ENCODE measurements at regions not wholly inside any gene's neighbourhood (a gene's known extent, or its start where the extent isn't known, plus 50 kb on each side); places are given as distances from the start of the nearest gene placed in this dataset.

- TF ChIP-seq EP300 (IDR thresholded peaks at IDR 0.05), result no peak
- TF ChIP-seq POLR2A (IDR thresholded peaks at IDR 0.05), result no peak
- no peak for TF ChIP-seq CTCF (IDR thresholded peaks at IDR 0.05)
- no peak for TF ChIP-seq POLR2AphosphoS5 (IDR thresholded peaks at IDR 0.05)
- no peak overlapping the region for H3K4me3 ChIP-seq
- H3K36me3 ChIP-seq, result no peaks in the 10 kb centered on the region
- H3K4me1 ChIP-seq, result no peaks in the 10 kb centered on the region
- H3K9me3 ChIP-seq, result no peaks in the 10 kb centered on the region
- H3K27ac ChIP-seq, result no peak overlapping the region
- no peaks in the 10 kb centered on the region for H3K27me3 ChIP-seq
- 82% methylated on average over 4 of the region's 4 CpGs for WGBS
- DNase-seq (ENCODE audit: low spot score in 2 of 2), result no peak
Observed at GRCh38 chr1:184919892-184920291, 54.4 kb downstream of the NIBAN1 start.

GRCh38 chr1:184915463-184916090, 58.7 kb downstream of the NIBAN1 start:
- no peaks in the 10 kb centered on the region for H3K36me3 ChIP-seq
- no peaks in the 10 kb centered on the region for H3K27me3 ChIP-seq
- no peak overlapping the region for H3K4me3 ChIP-seq
- TF ChIP-seq POLR2AphosphoS5 (IDR thresholded peaks at IDR 0.05), result no peak
- no peak for TF ChIP-seq EP300 (IDR thresholded peaks at IDR 0.05)
- TF ChIP-seq POLR2A (IDR thresholded peaks at IDR 0.05), result no peak
- TF ChIP-seq CTCF (IDR thresholded peaks at IDR 0.05), result no peak
- no peak overlapping the region for H3K27ac ChIP-seq
- H3K9me3 ChIP-seq, result no peaks in the 10 kb centered on the region
- peaks cover 3% of the 10 kb centered on the region for H3K4me1 ChIP-seq
- WGBS, result over 99% methylated on average over 3 of the region's 3 CpGs
- no peak for DNase-seq (ENCODE audit: low spot score in 2 of 2)

GRCh38 chr1:184914149-184914548, 60.2 kb downstream of the NIBAN1 start:
- H3K4me1 ChIP-seq, result peaks cover 13% of the 10 kb centered on the region
- TF ChIP-seq POLR2AphosphoS5 (IDR thresholded peaks at IDR 0.05) (no peak), POLR2A (IDR thresholded peaks at IDR 0.05) (no peak), CTCF (IDR thresholded peaks at IDR 0.05) (no peak), EP300 (IDR thresholded peaks at IDR 0.05) (no peak)
- WGBS, result 72% methylated on average over 4 of the region's 4 CpGs
- H3K27ac ChIP-seq, result no peak overlapping the region
- H3K4me3 ChIP-seq, result no peak overlapping the region
- no peaks in the 10 kb centered on the region for H3K27me3 ChIP-seq
- H3K36me3 ChIP-seq, result no peaks in the 10 kb centered on the region
- H3K9me3 ChIP-seq, result no peaks in the 10 kb centered on the region
- no peak for DNase-seq (ENCODE audit: low spot score in 2 of 2)

GRCh38 chr1:184912392-184912791, 61.9 kb downstream of the NIBAN1 start:
- no peak for DNase-seq (ENCODE audit: low spot score in 2 of 2)
- H3K27me3 ChIP-seq, result no peaks in the 10 kb centered on the region
- TF ChIP-seq EP300 (IDR thresholded peaks at IDR 0.05) (no peak), POLR2A (IDR thresholded peaks at IDR 0.05) (no peak), CTCF (IDR thresholded peaks at IDR 0.05) (no peak)
- no peaks in the 10 kb centered on the region for H3K9me3 ChIP-seq
- no peaks in the 10 kb centered on the region for H3K36me3 ChIP-seq
- H3K4me3 ChIP-seq, result no peak overlapping the region
- WGBS, result 83% methylated on average over 3 of the region's 3 CpGs
- H3K27ac ChIP-seq, result no peak overlapping the region
- H3K4me1 ChIP-seq, result peaks cover 13% of the 10 kb centered on the region

GRCh38 chr1:184911830-184912229, 62.5 kb downstream of the NIBAN1 start:
- WGBS, result 90% methylated on average over 2 of the region's 2 CpGs
- Histone ChIP-seq H3K4me1 (peaks cover 13% of the 10 kb centered on the region), H3K4me3 (no peak overlapping the region), H3K36me3 (no peaks in the 10 kb centered on the region), H3K27ac (no peak overlapping the region), H3K9me3 (no peaks in the 10 kb centered on the region), H3K27me3 (no peaks in the 10 kb centered on the region)
- TF ChIP-seq EP300 (IDR thresholded peaks at IDR 0.05), result no peak
- no peak for TF ChIP-seq POLR2A (IDR thresholded peaks at IDR 0.05)
- no peak for TF ChIP-seq CTCF (IDR thresholded peaks at IDR 0.05)
- TF ChIP-seq POLR2AphosphoS5 (IDR thresholded peaks at IDR 0.05), result no peak
- no peak for DNase-seq (ENCODE audit: low spot score in 2 of 2)
